Head of caudate nucleus (tissue), 42 donors: ENCODE measurements at regions not wholly inside any gene's neighbourhood (a gene's known extent, or its start where the extent isn't known, plus 50 kb on each side); places are given as distances from the start of the nearest gene placed in this dataset.

Experiments
- DNase-seq, 42 donors: peaks; one replicate each; pipeline versions ENCODE4 v3.0.0 to v3.0.0-alpha.2; 2020 to 2021; ENCODE audit warnings: mixed read lengths in 7 of 42
- intact Hi-C: fragments of 100-400 bp; cut with DNase I; formaldehyde crosslinking; loops from one replicate; pipeline ENCODE4 v1.15.0; 2022

DNA sequence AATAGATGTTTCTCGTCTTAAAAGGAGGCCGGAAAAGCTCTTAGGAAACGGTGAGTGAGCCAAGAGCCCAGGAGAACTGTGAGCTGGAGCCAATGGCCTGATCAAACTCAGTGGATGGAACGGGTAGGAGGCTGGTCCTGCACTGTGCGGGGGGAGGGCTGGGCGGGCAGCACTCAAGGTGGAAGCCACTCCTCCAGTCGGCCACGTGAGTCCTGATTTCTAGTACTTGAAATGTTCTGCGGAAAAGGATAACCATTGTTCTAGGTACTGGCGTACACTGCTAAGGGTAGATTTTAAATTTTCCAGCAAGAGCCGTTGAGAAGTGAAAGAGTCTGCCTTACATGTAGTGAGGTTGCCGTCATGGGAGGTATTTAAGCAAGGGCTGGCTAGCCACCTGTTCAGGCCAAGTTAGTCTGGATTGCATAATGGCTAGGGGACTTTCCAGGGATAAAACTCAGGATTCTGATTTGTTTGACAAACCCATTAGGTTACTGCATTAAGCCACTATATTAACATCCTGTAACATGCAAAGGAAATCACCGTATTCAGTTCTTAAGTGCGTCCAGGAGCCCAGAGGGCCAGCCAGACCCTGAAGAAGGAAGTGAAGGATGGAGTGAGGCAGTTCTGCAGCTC lies 51.3 kb upstream of the ODC1 start:
- intact Hi-C loops, result no loop called here
- peak in 4 of 42 donors; percentile 2 to 19 (median 10) for DNase-seq

DNA sequence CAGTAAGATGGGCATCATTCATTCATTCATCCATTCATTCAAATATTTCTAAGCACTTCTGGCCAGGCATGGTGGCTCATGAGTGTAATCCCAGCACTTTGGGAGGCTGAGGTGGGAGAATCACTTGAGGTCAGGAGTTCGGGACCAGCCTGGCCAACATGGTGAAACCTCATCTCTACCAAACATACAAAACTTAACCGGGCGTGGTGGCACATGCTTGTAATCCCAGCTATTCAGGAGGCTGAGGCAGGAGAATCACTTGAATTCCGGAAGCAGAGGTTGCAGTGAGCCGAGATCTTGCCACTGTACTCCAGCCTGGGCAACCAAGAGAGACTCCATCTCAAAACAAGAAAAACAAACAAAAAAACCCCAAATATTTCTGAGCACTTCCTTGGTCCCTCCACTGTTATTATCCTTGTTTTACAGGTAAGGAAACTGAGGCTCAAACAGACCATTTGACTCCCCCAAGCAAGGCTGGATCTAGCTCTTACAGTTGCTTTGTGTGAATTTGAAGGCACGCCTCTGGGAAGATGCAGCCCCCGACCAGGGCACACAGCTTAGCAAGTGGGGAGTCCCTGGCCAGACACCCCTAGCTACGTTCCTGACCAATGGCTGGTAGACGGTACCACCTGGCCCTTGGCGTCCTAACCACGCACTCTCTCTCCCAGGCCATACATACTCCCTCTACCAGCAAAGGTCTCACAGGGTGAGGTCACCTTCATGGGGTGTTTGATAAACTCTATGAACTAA lies 50.6 kb upstream of the ODC1 start:
- peak in 6 of 42 donors; percentile 4 to 33 (median 16) for DNase-seq
- intact Hi-C loops, result no loop called here
